Vagina (tissue), 2 donors: ENCODE measurements at regions not wholly inside any gene's neighbourhood (a gene's known extent, or its start where the extent isn't known, plus 50 kb on each side); places are given as distances from the start of the nearest gene placed in this dataset.

Source experiments
- DNase-seq, 2 donors: peaks; one replicate each; pipeline ENCODE4 v3.0.0-alpha.2; 2017; ENCODE audit errors: extremely low spot score in 2 of 2
- H3K27ac ChIP-seq: fragments of 200-600 bp; sonication (generic); one replicate; pipeline ENCODE4 v1.5.1; 2019
- H3K27me3 ChIP-seq: fragments of 200-600 bp; sonication (generic); one replicate; pipeline ENCODE4 v1.5.1; 2019
- H3K36me3 ChIP-seq, 2 donors: fragments of 200-600 bp; sonication (generic); one replicate each; pipeline ENCODE4 v1.5.1; 2017 to 2019
- H3K4me1 ChIP-seq: fragments of 200-600 bp; sonication (generic); one replicate; pipeline ENCODE4 v1.5.1; 2019
- H3K4me3 ChIP-seq, 2 donors: fragments of 200-600 bp; sonication (generic); 1 replicate in 1 of 2; 2 replicates in 1 of 2; pipeline ENCODE4 v1.5.1; 2016 to 2019
- H3K9me3 ChIP-seq: fragments of 200-600 bp; sonication (generic); one replicate; pipeline ENCODE4 v1.5.1; 2019
- POLR2A ChIP-seq, 2 donors: fragments of 450-650 bp; IDR thresholded peaks; one replicate each; pipeline ENCODE4 v1.6.1; 2017; ENCODE audit warnings: antibody characterized with exemption in 2 of 2, mild to moderate bottlenecking in 2 of 2, moderate library complexity in 2 of 2
- POLR2AphosphoS5 ChIP-seq, 2 donors: sonication (generic); formaldehyde crosslinking; IDR thresholded peaks; one replicate each; pipeline ENCODE4 v1.9.0; 2017; ENCODE audit warnings: antibody characterized with exemption in 2 of 2, mild to moderate bottlenecking in 2 of 2, low read depth in 1 of 2; ENCODE audit not compliant: insufficient read depth in 1 of 2
- intact Hi-C: fragments of 100-400 bp; cut with DNase I; formaldehyde crosslinking; loops from one replicate; pipeline ENCODE4 v1.15.1; 2023
- TF ChIP-seq, protein P1 (sequence below), 3 experiments: fragments of 450-650 bp in 2 of 3; fragments of 200-600 bp in 1 of 3; sonication (generic) in 1 of 3; IDR thresholded peaks; one replicate each; pipeline ENCODE4 v1.5.1; 2017 to 2019; ENCODE audit warnings: antibody characterized with exemption in 3 of 3, mild to moderate bottlenecking in 2 of 3, moderate library complexity in 2 of 3

DNA sequence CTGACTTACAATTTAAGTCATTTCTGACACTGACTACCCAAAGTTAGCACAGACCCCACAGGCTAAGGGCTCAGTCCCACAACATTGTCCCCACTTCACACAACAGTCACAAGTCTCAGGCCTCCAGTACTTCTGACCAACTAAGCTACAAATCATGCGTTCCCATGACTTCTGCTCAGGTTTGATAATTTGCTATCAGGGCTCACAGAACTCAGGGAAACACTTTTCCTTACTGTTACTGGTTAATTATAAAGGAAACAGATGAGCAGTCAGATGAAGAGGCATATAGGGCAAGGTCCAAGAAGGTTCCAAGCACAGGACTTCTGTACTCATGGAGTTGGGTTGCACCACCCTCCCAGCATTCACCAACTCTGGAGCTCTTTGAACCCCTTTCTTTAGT lies 151.2 kb upstream of the TNR start:
- no peaks in the 10 kb centered on the region for H3K9me3 ChIP-seq
- H3K4me3 ChIP-seq = no peak overlapping the region
- H3K4me1 ChIP-seq = no peaks in the 10 kb centered on the region
- intact Hi-C loops = no loop called here
- TF ChIP-seq, protein P1, sequence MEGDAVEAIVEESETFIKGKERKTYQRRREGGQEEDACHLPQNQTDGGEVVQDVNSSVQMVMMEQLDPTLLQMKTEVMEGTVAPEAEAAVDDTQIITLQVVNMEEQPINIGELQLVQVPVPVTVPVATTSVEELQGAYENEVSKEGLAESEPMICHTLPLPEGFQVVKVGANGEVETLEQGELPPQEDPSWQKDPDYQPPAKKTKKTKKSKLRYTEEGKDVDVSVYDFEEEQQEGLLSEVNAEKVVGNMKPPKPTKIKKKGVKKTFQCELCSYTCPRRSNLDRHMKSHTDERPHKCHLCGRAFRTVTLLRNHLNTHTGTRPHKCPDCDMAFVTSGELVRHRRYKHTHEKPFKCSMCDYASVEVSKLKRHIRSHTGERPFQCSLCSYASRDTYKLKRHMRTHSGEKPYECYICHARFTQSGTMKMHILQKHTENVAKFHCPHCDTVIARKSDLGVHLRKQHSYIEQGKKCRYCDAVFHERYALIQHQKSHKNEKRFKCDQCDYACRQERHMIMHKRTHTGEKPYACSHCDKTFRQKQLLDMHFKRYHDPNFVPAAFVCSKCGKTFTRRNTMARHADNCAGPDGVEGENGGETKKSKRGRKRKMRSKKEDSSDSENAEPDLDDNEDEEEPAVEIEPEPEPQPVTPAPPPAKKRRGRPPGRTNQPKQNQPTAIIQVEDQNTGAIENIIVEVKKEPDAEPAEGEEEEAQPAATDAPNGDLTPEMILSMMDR (IDR thresholded peaks at IDR 0.05) = no peak
- no peak for TF ChIP-seq POLR2AphosphoS5 (IDR thresholded peaks at IDR 0.05; ENCODE audit: insufficient read depth in 1 of 2, low read depth in 1 of 2)
- TF ChIP-seq POLR2A (IDR thresholded peaks at IDR 0.05) = no peak
- H3K36me3 ChIP-seq = no peaks in the 10 kb centered on the region
- no peak overlapping the region for H3K27ac ChIP-seq
- H3K27me3 ChIP-seq = no peaks in the 10 kb centered on the region
- peak in 1 of 2 donors; percentile 70 for DNase-seq

DNA sequence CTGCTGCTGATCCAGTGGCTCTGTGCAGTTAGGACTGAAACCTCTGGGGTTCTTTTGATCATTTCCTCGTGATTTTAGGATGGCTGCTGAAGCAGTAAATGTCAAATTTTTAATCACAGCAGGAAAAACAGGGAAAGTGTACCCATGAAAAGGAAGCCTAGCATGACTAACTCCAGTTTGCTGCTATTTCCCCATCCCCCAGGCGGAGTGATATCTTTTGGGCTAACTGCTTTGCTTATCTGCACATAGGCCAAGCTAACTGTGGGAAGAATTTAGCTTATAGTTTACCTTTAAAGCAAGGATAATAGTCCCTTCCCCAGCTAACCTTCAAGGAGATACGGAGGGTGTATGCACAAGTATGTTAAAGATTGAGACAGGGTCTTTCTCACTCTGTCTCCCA lies 149.8 kb upstream of the TNR start:
- H3K4me1 ChIP-seq = no peaks in the 10 kb centered on the region
- intact Hi-C loops = no loop called here

DNA sequence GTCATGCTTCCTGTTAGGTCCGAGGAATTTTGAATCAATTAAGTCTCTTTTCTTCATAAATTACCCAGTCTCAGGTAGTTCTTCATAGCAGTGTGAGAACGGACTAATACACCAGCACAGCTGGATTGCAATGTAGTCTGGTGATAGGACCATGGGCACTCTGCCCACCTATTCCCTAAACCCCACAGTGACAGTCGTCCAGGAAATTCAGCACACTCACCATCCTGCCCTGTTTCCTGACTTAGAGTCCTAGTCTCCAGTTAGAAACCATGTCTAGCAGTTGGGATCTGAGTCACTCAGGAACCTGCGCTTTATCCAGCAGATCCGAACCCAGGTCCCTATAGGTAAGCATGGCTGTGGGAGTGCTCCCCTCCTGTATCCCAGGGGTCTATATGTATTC lies 149.3 kb upstream of the TNR start:
- peak in 1 of 2 donors; percentile 52 for DNase-seq
- TF ChIP-seq, protein P1 (IDR thresholded peaks at IDR 0.05) = no peak
- TF ChIP-seq POLR2A (IDR thresholded peaks at IDR 0.05) = no peak
- no peak for TF ChIP-seq POLR2AphosphoS5 (IDR thresholded peaks at IDR 0.05; ENCODE audit: insufficient read depth in 1 of 2, low read depth in 1 of 2)
- H3K27me3 ChIP-seq = no peaks in the 10 kb centered on the region
- H3K9me3 ChIP-seq = no peaks in the 10 kb centered on the region
- intact Hi-C loops = no loop called here
- H3K4me3 ChIP-seq = no peak overlapping the region
- no peaks in the 10 kb centered on the region for H3K36me3 ChIP-seq
- no peak overlapping the region for H3K27ac ChIP-seq
- no peaks in the 10 kb centered on the region for H3K4me1 ChIP-seq

More for the DNA sequence above, 149.8 kb upstream of the TNR start:
- DNase-seq = peak in 1 of 2 donors; percentile 22
- TF ChIP-seq POLR2A (IDR thresholded peaks at IDR 0.05) (no peak), POLR2AphosphoS5 (IDR thresholded peaks at IDR 0.05; ENCODE audit: insufficient read depth in 1 of 2, low read depth in 1 of 2) (no peak)
- TF ChIP-seq, protein P1 (IDR thresholded peaks at IDR 0.05) = no peak
- Histone ChIP-seq H3K4me3 (no peak overlapping the region), H3K36me3 (no peaks in the 10 kb centered on the region), H3K9me3 (no peaks in the 10 kb centered on the region), H3K27me3 (no peaks in the 10 kb centered on the region), H3K27ac (no peak overlapping the region)

DNA sequence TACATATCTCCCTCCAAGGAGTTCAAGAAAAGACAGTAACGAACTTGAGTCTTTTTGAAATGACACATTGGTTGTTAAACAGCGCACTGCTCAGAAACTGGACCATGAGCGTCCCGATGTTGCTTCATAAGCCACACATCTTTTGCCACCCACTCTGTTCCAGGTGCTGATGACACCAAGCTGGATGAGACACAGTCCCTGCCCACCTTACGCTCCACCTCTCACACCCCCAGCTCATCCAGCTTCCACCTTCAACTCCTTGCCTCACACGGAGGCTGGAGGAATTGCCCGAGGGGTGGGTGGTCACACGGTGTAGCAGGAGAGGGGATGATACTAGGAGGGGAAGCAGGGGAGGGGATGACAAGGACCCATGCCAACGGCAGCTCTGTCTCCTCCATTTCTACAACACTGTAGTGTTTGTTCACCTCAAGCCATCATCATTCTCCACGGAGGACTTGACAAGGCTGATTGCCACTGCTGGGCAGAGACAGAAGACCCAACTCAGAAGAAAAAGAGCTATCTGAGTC lies 148.5 kb upstream of the TNR start:
- peak; percentile 76 to 91 for DNase-seq
- intact Hi-C loops = no loop called here
- Histone ChIP-seq H3K4me3 (no peak overlapping the region), H3K9me3 (no peaks in the 10 kb centered on the region), H3K27ac (no peak overlapping the region), H3K4me1 (no peaks in the 10 kb centered on the region), H3K36me3 (no peaks in the 10 kb centered on the region), H3K27me3 (no peaks in the 10 kb centered on the region)
- no peak for TF ChIP-seq POLR2AphosphoS5 (IDR thresholded peaks at IDR 0.05; ENCODE audit: insufficient read depth in 1 of 2, low read depth in 1 of 2)
- no peak for TF ChIP-seq POLR2A (IDR thresholded peaks at IDR 0.05)
- TF ChIP-seq, protein P1 (IDR thresholded peaks at IDR 0.05) = no peak

DNA sequence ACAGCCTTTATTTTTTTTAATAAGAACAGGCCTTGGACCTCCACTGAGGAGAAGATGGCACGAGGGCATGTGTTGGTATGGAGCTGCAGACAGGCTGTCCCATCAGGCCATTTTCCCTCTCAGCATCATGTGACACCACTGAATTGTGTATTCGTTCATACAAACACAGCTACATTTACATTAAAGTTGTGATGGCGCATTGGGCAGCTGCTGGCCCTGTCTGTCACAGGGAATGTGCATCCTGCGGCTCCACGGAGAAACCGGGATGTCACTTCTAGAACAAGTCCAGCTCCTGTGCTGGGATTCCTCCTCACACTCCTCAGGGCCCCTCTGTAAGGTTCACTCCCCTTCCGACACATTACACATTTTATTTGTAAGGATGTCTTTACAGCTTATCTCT lies 147.6 kb upstream of the TNR start:
- no peaks in the 10 kb centered on the region for H3K36me3 ChIP-seq
- no peaks in the 10 kb centered on the region for H3K4me1 ChIP-seq
- H3K27me3 ChIP-seq = no peaks in the 10 kb centered on the region
- peak; percentile 74 to 80 for DNase-seq
- TF ChIP-seq POLR2A (IDR thresholded peaks at IDR 0.05) (no peak), POLR2AphosphoS5 (IDR thresholded peaks at IDR 0.05; ENCODE audit: insufficient read depth in 1 of 2, low read depth in 1 of 2) (no peak)
- TF ChIP-seq, protein P1 (IDR thresholded peaks at IDR 0.05) = no peak
- intact Hi-C loops = no loop called here
- H3K4me3 ChIP-seq = no peak overlapping the region
- no peak overlapping the region for H3K27ac ChIP-seq
- H3K9me3 ChIP-seq = no peaks in the 10 kb centered on the region
